GM12878 (cell line): ENCODE measurements at regions not wholly inside any gene's neighbourhood (a gene's known extent, or its start where the extent isn't known, plus 50 kb on each side); places are given as distances from the start of the nearest gene placed in this dataset.

ENCODE experiments used
- ATAC-seq: fragments of 200-7000 bp; cut with Tn5 transposase; 3 replicates; pipeline ENCODE4 v1.9.1; 2020; ENCODE audit warnings: mild to moderate bottlenecking, moderate library complexity
- BruUV-seq: library from RNA; stranded (reverse); fragments of 400-500 nt; replicated peaks from 2 replicates; lab custom pipeline; 2021; lab: Mats Ljungman, UMichigan
- CTCF ChIA-PET: fragments of 300-600 bp; sonication (Branson Sonifier 250); formaldehyde crosslinking; extraction: SDS; loops from one replicate; lab custom pipeline; 2021; ENCODE audit warnings: inconsistent platforms; lab: Yijun Ruan, JAX
- POLR2A ChIA-PET: fragments of 350-600 bp; formaldehyde crosslinking; extraction: SDS; loops from one replicate; lab custom pipeline; 2021; ENCODE audit warnings: inconsistent platforms; lab: Charles Lee
- RAD21 ChIA-PET: fragments of 300-600 bp; sonication (Branson Sonifier 250); formaldehyde crosslinking; loops from one replicate; lab custom pipeline; 2023; ENCODE audit warnings: antibody characterized with exemption; ENCODE audit not compliant: unreplicated experiment; lab: Charles Lee
- SMC1A ChIA-PET: fragments of 300-600 bp; sonication (Branson Sonifier 250); formaldehyde crosslinking; loops from one replicate; lab custom pipeline; 2023; ENCODE audit not compliant: unreplicated experiment, uncharacterized antibody; lab: Charles Lee
- DNase-seq: peaks from one replicate; pipeline ENCODE4 v3.0.0-alpha.2; 2011; ENCODE audit warnings: low read depth, low spot score
- FAIRE-seq: peaks from 3 replicates; lab custom pipeline; 2011; peaks lifted over from hg19 to GRCh38; lab: Jason Lieb, UNC
- H2AFZ ChIP-seq: 2 replicates; pipeline ENCODE4 v1.6.0; 2011; ENCODE audit warnings: low read depth, low read length, control low read depth; ENCODE audit not compliant: control insufficient read depth
- H3K27ac ChIP-seq: 2 replicates; pipeline ENCODE4 v1.5.1; 2011; ENCODE audit warnings: control low read depth; ENCODE audit not compliant: control insufficient read depth, insufficient read depth
- H3K27me3 ChIP-seq, 2 experiments: replicated peaks in 1 of 2; 2 replicates each; pipeline versions ENCODE4 v1.6.0 to v1.6.1; 2011; ENCODE audit warnings: low read length in 1 of 2; ENCODE audit not compliant: control insufficient read depth in 2 of 2, insufficient read depth in 2 of 2
- H3K36me3 ChIP-seq, 2 experiments: 2 replicates each; pipeline ENCODE4 v1.5.1; 2011; ENCODE audit warnings: low read length in 1 of 2; ENCODE audit not compliant: control insufficient read depth in 2 of 2, insufficient read depth in 2 of 2
- H3K4me1 ChIP-seq: 2 replicates; pipeline ENCODE4 v1.6.1; 2011; ENCODE audit warnings: mild to moderate bottlenecking, low read length, moderate library complexity, mixed read lengths; ENCODE audit not compliant: control insufficient read depth, insufficient read depth
- H3K4me2 ChIP-seq: 2 replicates; pipeline ENCODE4 v1.6.0; 2011; ENCODE audit warnings: control low read depth; ENCODE audit not compliant: control insufficient read depth, insufficient read depth
- H3K4me3 ChIP-seq: fragments of 200-600 bp; sonication (generic); 2 replicates; pipeline ENCODE4 v1.5.1; 2016
- H3K79me2 ChIP-seq: 2 replicates; pipeline ENCODE4 v1.6.0; 2011; ENCODE audit warnings: low read length; ENCODE audit not compliant: control insufficient read depth, insufficient read depth
- H3K9ac ChIP-seq: 2 replicates; pipeline ENCODE4 v1.8.0; 2011; ENCODE audit warnings: low read length, control low read depth, mixed read lengths; ENCODE audit not compliant: control insufficient read depth, insufficient read depth
- H3K9me3 ChIP-seq: replicated peaks from 3 replicates; pipeline ENCODE4 v1.5.1; 2011; ENCODE audit warnings: mild to moderate bottlenecking, low read length; ENCODE audit not compliant: control insufficient read depth, insufficient read depth
- H4K20me1 ChIP-seq: 2 replicates; pipeline ENCODE4 v1.6.0; 2011; ENCODE audit not compliant: control insufficient read depth, insufficient read depth
- BCL11A ChIP-seq: IDR thresholded peaks from 2 replicates; pipeline ENCODE4 v1.6.1; 2011; ENCODE audit warnings: low read depth, low read length
- CEBPB ChIP-seq, 2 experiments: fragments of 150-350 bp in 1 of 2; IDR thresholded peaks; 2 replicates each; pipeline ENCODE4 v1.6.1; 2012 to 2014; ENCODE audit warnings: low read depth in 2 of 2, low read length in 2 of 2, borderline replicate concordance in 1 of 2, inconsistent platforms in 1 of 2
- CEBPZ ChIP-seq: fragments of 150-350 bp; IDR thresholded peaks from 2 replicates; pipeline ENCODE4 v1.6.1; 2016; ENCODE audit warnings: low read depth, low read length
- CHD2 ChIP-seq: IDR thresholded peaks from 2 replicates; pipeline ENCODE4 v1.6.1; 2011; ENCODE audit warnings: low read depth, low read length, improper control_type of control experiment, borderline replicate concordance
- CHD4 ChIP-seq: fragments of 200-600 bp; sonication (generic); IDR thresholded peaks from 2 replicates; pipeline ENCODE4 v1.6.1; 2016; ENCODE audit warnings: mild to moderate bottlenecking
- EED ChIP-seq: sonication (generic); IDR thresholded peaks from 2 replicates; pipeline ENCODE4 v1.6.1; 2016; ENCODE audit warnings: antibody characterized with exemption, low read depth
- IKZF1 ChIP-seq: fragments of 450-650 bp; conservative IDR thresholded peaks from 2 replicates; pipeline ENCODE4 v1.6.1; 2017; ENCODE audit warnings: antibody characterized with exemption, mild to moderate bottlenecking
- JUNB ChIP-seq: IDR thresholded peaks from 2 replicates; pipeline ENCODE4 v1.6.1; 2016; ENCODE audit warnings: antibody characterized with exemption, mild to moderate bottlenecking
- JUND ChIP-seq: IDR thresholded peaks from 2 replicates; pipeline ENCODE4 v1.6.1; 2012; ENCODE audit warnings: low read depth, mild to moderate bottlenecking, low read length, improper control_type of control experiment, moderate library complexity
- POLR2AphosphoS2 ChIP-seq: IDR thresholded peaks from 2 replicates; pipeline ENCODE4 v1.6.1; 2011; ENCODE audit warnings: low read depth, mild to moderate bottlenecking, low read length, improper control_type of control experiment, moderate library complexity
- SMARCA5 ChIP-seq: fragments of 450-650 bp; IDR thresholded peaks from 2 replicates; pipeline ENCODE4 v1.6.1; 2017; ENCODE audit warnings: mild to moderate bottlenecking
- SP1 ChIP-seq: IDR thresholded peaks from one replicate; pipeline ENCODE4 v1.6.1; 2011; ENCODE audit warnings: low read depth, low read length
- SREBF1 ChIP-seq: IDR thresholded peaks from 2 replicates; pipeline ENCODE4 v1.6.1; 2012; ENCODE audit warnings: mild to moderate bottlenecking, low read length
- ZBTB40 ChIP-seq: fragments of 450-650 bp; IDR thresholded peaks from 2 replicates; pipeline ENCODE4 v1.6.1; 2016; ENCODE audit warnings: mild to moderate bottlenecking, moderate library complexity, borderline replicate concordance
- ZZZ3 ChIP-seq: IDR thresholded peaks from 2 replicates; pipeline ENCODE4 v1.6.1; 2011; ENCODE audit warnings: low read depth; ENCODE audit not compliant: control insufficient read depth, insufficient read length
- WGBS: methylation state at CpG from one replicate; pipeline ENCODE4 v1.1.6; 2016; ENCODE audit warnings: low lambda C conversion rate; ENCODE audit not compliant: insufficient replicate concordance, insufficient coverage; ENCODE audit errors: missing lambda C conversion rate; 5-methylcytosine and 5-hydroxymethylcytosine counted together
- in situ Hi-C: fragments of 300-500 bp; cut with MboI; formaldehyde crosslinking; loops from 9 replicates; pipeline ENCODE4 v1.14.3; 2018; ENCODE audit warnings: mixed read lengths
- intact Hi-C: fragments of 100-400 bp; cut with micrococcal nuclease; formaldehyde crosslinking; loops from one replicate; pipeline ENCODE4 v1.14.2; 2022; ENCODE audit not compliant: unreplicated experiment

GRCh38 chr6:133079901-133080300 is 161.3 kb upstream of the EYA4 start:
- RAD21 ChIA-PET = no interaction called here
- FAIRE-seq (no peak), DNase-seq (no peak), ATAC-seq (no peak)
- CTCF ChIA-PET = no interaction called here
- H3K4me2 ChIP-seq = no peak overlapping the region
- no peak overlapping the region for H3K27ac ChIP-seq
- H3K27me3 ChIP-seq = no peaks in the 10 kb centered on the region
- POLR2A ChIA-PET = no interaction called here
- H3K4me1 ChIP-seq = no peaks in the 10 kb centered on the region
- intact Hi-C loops (no loop called here), in situ Hi-C loops (no loop called here)
- SMC1A ChIA-PET = interaction anchor here (1.0 kb wide), 1 partner anchor 10 kb away, joined by 3 read pairs; no protein-coding TSS in a partner anchor
- no peaks in the 10 kb centered on the region for H3K36me3 ChIP-seq
- H3K9me3 ChIP-seq = no peaks in the 10 kb centered on the region
- no peaks in the 10 kb centered on the region for H4K20me1 ChIP-seq
- no peak overlapping the region for H3K4me3 ChIP-seq
- TF ChIP-seq SREBF1 = no peak
- TF ChIP-seq IKZF1 = no peak
- TF ChIP-seq ZZZ3 = no peak
- no peak for TF ChIP-seq ZBTB40
- no peak for TF ChIP-seq CHD4
- no peak for TF ChIP-seq CEBPB (IDR thresholded peaks at IDR 0.05; ENCODE audit: borderline replicate concordance in 1 of 2, low read depth in 2 of 2, low read length in 2 of 2)
- TF ChIP-seq JUND = no peak
- TF ChIP-seq CEBPZ = no peak
- TF ChIP-seq BCL11A = no peak
- no peak for TF ChIP-seq SP1
- TF ChIP-seq EED = no peak
- TF ChIP-seq CHD2 = no peak
- no peak for TF ChIP-seq SMARCA5
- no peak for TF ChIP-seq POLR2AphosphoS2
- no peak for TF ChIP-seq JUNB
- BruUV-seq = no TSS peak
- WGBS = 0% methylated on average over 2 of the region's 2 CpGs
- H3K79me2 ChIP-seq = no peaks in the 10 kb centered on the region
- no peak overlapping the region for H3K9ac ChIP-seq
- no peak overlapping the region for H2AFZ ChIP-seq
